Dedifferentiated amniotic fluid mesenchymal stem cell (primary cell): ENCODE measurements at regions not wholly inside any gene's neighbourhood (a gene's known extent, or its start where the extent isn't known, plus 50 kb on each side); places are given as distances from the start of the nearest gene placed in this dataset.

ENCODE experiments used
- DNase-seq: peaks from one replicate; pipeline ENCODE4 v3.0.0-alpha.2; 2016; ENCODE audit errors: extremely low spot score

DNA sequence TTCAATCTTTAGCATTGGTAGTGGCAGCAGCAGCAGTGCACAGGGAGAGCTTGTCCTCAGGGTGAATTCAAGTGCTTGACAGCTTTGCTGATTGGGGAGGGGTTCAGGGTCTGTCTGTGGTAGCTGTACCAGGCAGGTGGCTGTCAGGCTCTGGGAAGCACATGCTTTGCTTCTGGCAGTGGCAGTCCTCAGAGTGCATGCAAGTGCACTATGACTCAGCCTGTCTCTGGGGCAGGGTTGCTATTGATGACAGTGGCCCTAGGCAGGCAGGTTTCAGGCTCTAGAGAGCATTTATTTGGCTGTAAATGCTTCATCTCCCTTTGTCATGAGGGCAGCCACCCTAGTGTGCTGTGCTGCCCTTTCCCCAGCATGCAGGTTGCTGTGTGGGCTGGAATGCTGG is 251.9 kb upstream of the LRRC7 start:
- DNase-seq, result no peak

GRCh38 chr1:69319287-69319686 is 248.4 kb upstream of the LRRC7 start:
- DNase-seq, result no peak

DNA sequence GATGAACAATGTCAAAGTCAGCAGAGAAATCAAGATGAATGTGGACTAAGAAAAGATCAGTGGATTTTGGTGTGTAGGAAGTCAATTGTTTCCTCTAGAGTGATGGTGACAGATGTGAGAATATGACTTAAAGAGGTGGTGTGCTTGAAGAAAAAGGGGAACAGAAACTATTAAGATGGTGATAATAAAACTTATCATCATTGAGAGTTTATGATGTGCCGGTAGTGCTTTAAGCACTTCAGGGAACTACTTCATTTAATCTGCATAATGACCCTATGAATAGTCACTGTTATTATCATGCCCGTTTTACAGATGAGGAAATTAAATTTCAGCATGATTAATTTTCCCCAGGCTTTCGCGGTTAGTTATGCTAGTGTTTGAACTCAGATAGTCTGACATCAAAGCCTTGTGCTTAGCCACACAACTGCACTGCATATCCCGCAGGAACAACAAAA is 246.9 kb upstream of the LRRC7 start:
- no peak for DNase-seq

DNA sequence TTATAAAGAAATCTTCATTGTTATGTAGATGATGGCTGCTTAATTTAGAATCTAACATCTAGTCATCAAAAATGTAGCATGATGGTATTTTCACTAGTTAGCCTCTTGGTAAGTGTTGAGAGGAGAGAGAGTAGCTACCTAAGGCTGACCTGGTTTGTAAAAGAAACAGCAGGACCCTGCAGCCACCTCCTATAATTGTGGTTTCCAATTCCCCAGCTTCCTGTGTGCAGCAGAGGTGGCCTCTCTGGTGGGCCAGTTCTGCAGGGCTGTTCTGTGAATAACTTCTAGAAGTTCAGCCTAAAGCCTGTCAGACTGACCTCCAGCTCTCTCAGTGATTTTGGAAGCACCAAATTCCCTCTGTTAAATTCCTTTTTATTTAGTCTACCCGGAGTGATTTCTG is 246.4 kb upstream of the LRRC7 start:
- no peak for DNase-seq

- no peak for DNase-seq
These were observed 239.5 kb upstream of the LRRC7 start for GRCh38 chr1:69328186-69328585.

GRCh38 chr1:69363236-69363635 is 204.5 kb upstream of the LRRC7 start:
- DNase-seq, result no peak

DNA sequence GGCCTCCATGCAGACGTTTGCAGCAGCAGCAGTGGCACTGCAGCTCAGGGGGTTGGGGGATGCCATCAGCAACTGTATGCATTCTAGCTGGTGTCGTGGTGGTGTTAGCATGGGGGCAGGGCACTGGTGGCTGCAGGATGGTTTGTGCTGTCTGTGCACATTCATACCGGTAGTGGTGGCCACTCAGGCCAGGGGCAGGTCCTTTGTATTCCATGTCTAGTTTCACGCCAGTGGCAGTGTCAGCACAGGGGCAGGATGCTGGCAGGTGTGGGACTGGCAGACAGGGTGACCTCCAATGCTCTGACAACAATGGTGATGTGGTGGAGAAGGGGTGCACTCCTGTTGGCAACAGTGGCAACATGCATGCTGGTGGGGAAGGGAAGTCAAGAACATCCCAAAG is 194.2 kb upstream of the LRRC7 start:
- DNase-seq, result no peak

GRCh38 chr1:69376408-69376807 is 191.3 kb upstream of the LRRC7 start:
- DNase-seq, result no peak

- DNase-seq, result no peak
These were observed 190.2 kb upstream of the LRRC7 start for GRCh38 chr1:69377507-69377906.

DNA sequence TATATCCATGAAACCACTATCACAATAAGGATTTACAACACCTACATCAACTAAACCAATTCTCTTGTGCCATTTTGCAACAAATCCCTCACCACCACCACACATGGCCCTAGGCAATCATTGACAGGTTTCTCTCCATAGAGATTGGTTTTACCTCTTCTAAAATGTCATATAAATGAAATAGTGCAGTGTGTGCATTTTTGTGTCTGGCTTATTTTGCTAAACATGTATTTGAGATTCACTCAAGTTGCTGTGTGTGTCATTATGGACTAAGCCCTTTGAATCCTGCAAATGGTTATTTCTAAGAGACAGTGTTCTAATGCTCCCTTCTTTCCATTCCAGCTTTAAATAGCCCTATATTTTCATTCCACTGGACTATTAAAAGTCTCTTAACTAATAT is 179.7 kb upstream of the LRRC7 start:
- DNase-seq, result no peak

DNA sequence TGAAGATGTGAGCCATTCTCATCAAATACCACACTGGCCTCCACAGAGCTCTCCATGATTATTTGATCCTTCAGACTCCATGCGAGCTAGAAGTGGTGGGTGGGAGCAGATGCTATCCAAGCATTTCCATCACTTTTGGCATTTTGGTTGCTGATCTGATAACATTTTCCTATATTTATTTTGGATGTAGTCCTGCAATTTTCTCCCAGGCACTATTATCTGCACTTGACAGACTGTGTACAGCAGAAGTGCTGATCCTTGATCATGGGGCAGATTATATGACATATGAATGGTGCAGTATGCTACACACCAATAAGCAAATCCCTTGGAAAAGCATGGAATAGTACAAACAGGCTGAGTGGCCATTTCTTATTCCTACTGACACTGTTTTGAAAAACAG is 167.6 kb upstream of the LRRC7 start:
- DNase-seq, result no peak

DNA sequence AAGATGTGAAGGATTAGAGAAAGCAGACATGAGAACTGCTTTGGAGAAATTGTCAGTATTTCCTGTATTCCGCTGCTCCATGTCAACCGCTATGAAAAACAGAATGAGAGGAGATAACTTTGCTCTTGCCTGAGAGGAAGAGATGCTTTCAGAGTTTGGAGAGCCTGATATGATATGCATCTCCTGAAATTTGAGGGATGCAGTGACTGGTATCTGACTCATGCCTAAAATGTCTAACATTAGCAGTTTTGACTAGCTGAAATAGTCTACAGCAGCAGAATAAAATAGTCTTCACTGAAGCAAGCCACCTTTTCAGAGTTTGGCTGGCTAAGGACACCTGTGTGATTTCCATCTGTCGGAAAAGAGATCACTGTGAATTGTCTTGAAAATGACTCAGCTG is 165.8 kb upstream of the LRRC7 start:
- no peak for DNase-seq

GRCh38 chr1:69403756-69404320 is 163.9 kb upstream of the LRRC7 start:
- DNase-seq, result no peak

- no peak for DNase-seq
These were observed 163.2 kb upstream of the LRRC7 start for GRCh38 chr1:69404486-69404885.

DNA sequence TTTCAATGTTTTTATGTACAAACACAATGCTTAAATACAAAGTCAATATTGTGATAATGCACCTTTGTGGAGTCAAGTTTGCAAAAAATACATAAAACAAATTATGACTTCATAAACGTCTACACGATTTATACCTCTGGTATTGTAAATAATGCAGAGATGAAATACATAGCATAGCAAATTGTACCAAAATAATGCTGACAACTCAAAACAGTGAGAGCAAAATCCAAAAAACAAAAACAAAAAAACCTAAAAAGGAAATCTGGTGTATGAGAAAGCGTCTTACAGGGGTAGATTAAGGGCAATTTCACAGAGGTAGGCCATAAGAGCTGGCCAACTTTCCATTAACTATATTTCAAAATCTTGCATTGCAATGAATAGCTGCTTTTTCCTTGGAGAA is 161.5 kb upstream of the LRRC7 start:
- DNase-seq, result no peak

- no peak for DNase-seq
These were observed 157.8 kb upstream of the LRRC7 start for GRCh38 chr1:69409731-69410456.

DNA sequence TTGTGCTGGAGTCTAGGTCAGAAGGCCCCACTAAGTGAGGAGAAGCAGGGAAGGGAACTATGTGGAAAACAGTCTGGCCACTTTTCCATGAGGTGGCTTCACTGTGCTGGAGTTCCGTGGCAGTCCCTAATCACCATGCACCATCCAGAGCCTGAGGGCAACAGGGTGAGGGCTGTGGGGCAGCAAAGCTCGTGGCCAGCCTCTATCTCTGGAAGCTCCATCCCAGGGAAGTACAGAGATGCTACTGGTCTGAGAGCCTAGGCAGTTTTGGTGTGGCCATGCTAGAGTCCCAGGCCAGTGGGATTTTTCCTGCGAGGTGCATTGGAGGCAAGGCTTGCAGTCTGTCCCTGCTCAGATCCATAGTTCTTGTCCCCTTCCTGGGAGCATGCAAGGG is 157.3 kb upstream of the LRRC7 start:
- no peak for DNase-seq

- DNase-seq, result no peak
These were observed 156.8 kb upstream of the LRRC7 start for GRCh38 chr1:69410893-69411292.

GRCh38 chr1:69411617-69412016 is 156.1 kb upstream of the LRRC7 start:
- DNase-seq, result no peak

DNA sequence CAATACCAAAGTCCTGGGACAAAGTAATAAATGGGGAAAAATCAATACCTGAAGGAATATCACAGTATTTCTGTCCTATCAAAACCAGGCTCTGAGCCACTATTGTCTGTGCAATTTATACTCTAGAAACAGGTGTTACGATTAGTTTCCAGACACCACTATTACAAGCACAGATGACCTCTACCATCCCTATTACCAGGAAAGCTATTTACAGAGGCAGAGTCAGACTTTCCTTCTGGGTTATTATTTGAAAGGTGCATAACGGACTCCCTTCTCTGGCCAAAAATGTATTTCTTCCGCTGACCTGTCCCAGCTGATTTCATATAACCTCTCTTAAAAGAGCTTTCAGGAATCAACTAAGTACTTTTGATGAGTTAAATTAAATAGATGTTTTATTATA is 154.6 kb upstream of the LRRC7 start:
- no peak for DNase-seq

DNA sequence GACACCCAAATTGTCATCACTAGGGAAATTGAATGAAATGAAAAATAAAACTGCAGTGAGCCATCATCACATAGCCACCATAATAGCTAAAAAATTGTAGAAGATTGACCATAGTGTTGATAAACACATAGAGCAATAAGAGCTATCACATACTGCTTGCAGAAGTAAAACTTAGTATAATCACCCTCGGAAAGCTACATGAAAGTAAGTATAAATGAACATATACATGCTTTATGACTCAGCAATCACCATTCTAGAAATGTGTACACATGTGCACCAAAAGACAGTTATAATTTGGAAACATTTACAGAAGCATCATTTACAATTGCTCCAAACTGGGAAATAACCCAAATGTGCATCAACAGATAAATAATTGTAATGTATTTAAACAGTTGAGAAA is 153.1 kb upstream of the LRRC7 start:
- DNase-seq, result no peak

GRCh38 chr1:69421286-69421685 is 146.4 kb upstream of the LRRC7 start:
- no peak for DNase-seq

- no peak for DNase-seq
These were observed 141.9 kb upstream of the LRRC7 start for GRCh38 chr1:69425871-69426270.

- no peak for DNase-seq
These were observed 141.3 kb upstream of the LRRC7 start for GRCh38 chr1:69426401-69426800.
